ENCODE measurements at regions not wholly inside any gene's neighbourhood (a gene's known extent, or its start where the extent isn't known, plus 50 kb on each side); places are given as distances from the start of the nearest gene placed in this dataset.

DNA sequence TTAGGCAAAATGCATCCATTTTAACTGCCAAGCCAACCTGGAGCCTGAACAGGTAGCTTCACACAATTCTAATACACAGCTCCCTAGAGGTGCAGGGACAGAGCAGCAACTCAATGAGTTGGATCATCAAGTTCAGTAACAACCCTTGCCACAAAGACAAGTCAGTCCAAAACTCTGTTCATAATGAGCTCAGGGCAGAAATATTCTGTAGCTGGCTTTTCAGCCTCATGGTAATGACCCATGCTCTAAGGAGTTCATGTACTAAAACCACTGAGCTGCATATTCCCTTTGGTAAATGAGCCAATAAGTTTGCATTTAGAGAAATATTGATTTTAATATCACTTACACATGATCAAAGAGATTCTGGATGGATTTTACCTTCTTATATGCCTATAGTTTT lies 316.1 kb downstream of the SEC23A start:
- H4K20me1 ChIP-seq (ENCODE audit: insufficient read depth, poor library complexity, severe bottlenecking): no peaks in the 10 kb centered on the region
- H3K4me1 ChIP-seq (ENCODE audit: insufficient read depth): no peaks in the 10 kb centered on the region
- H2AFZ ChIP-seq: no peak overlapping the region
- TF ChIP-seq EZH2phosphoT487 (IDR thresholded peaks at IDR 0.05; ENCODE audit: low read depth, severe bottlenecking, unreplicated experiment): no peak
- TF ChIP-seq, protein P1, sequence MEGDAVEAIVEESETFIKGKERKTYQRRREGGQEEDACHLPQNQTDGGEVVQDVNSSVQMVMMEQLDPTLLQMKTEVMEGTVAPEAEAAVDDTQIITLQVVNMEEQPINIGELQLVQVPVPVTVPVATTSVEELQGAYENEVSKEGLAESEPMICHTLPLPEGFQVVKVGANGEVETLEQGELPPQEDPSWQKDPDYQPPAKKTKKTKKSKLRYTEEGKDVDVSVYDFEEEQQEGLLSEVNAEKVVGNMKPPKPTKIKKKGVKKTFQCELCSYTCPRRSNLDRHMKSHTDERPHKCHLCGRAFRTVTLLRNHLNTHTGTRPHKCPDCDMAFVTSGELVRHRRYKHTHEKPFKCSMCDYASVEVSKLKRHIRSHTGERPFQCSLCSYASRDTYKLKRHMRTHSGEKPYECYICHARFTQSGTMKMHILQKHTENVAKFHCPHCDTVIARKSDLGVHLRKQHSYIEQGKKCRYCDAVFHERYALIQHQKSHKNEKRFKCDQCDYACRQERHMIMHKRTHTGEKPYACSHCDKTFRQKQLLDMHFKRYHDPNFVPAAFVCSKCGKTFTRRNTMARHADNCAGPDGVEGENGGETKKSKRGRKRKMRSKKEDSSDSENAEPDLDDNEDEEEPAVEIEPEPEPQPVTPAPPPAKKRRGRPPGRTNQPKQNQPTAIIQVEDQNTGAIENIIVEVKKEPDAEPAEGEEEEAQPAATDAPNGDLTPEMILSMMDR (IDR thresholded peaks at IDR 0.05; ENCODE audit: poor library complexity): no peak
- TF ChIP-seq EZH2 (IDR thresholded peaks at IDR 0.05; ENCODE audit: borderline replicate concordance): no peak
- no peak overlapping the region for H3K4me3 ChIP-seq
- H3K9me2 ChIP-seq (replicated peaks; ENCODE audit: insufficient read depth): no peaks in the 10 kb centered on the region
- no peak for DNase-seq (ENCODE audit: low spot score)
- H3K27me3 ChIP-seq: no peaks in the 10 kb centered on the region
- no peak overlapping the region for H3K27ac ChIP-seq
- H3K36me3 ChIP-seq (replicated peaks; ENCODE audit: insufficient read depth, low read depth): no peaks in the 10 kb centered on the region
- no peaks in the 10 kb centered on the region for H3K9me3 ChIP-seq (ENCODE audit: low read depth)
- H3K4me2 ChIP-seq: no peak overlapping the region
- H3K79me2 ChIP-seq: no peaks in the 10 kb centered on the region

DNA sequence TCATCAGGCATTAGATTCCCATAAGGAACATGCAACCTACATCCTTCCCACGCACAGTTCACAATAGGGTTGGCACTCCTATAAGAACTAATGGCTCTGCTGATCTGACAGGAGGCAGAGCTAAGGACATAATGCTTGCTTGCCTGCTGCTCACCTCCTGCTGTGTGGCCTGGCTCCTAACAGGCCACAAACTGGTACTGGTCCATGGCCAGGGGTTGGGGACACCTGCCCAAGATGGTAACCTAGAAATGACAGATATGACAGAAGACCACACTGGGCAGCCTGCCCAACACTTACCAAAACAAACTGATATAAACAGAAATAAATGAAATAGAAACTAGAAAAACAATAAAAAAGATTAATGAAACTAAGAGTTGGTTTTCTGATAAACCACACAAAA lies 325.6 kb downstream of the SEC23A start:
- Histone ChIP-seq H3K79me2 (no peaks in the 10 kb centered on the region), H3K4me2 (no peak overlapping the region), H3K27me3 (no peaks in the 10 kb centered on the region), H4K20me1 (ENCODE audit: insufficient read depth, poor library complexity, severe bottlenecking) (no peaks in the 10 kb centered on the region), H3K4me1 (ENCODE audit: insufficient read depth) (no peaks in the 10 kb centered on the region), H3K4me3 (no peak overlapping the region), H3K9me3 (ENCODE audit: low read depth) (no peaks in the 10 kb centered on the region), H3K36me3 (replicated peaks; ENCODE audit: insufficient read depth, low read depth) (no peaks in the 10 kb centered on the region), H3K9me2 (replicated peaks; ENCODE audit: insufficient read depth) (no peaks in the 10 kb centered on the region), H2AFZ (no peak overlapping the region), H3K27ac (no peak overlapping the region)
- WGBS (ENCODE audit: low lambda C conversion rate, missing lambda C conversion rate): 94% methylated on average over 1 of the region's 1 CpG
- no peak for DNase-seq (ENCODE audit: low spot score)
- no peak for TF ChIP-seq EZH2 (IDR thresholded peaks at IDR 0.05; ENCODE audit: borderline replicate concordance)
- TF ChIP-seq, protein P1 (IDR thresholded peaks at IDR 0.05; ENCODE audit: poor library complexity): no peak
- no peak for TF ChIP-seq EZH2phosphoT487 (IDR thresholded peaks at IDR 0.05; ENCODE audit: low read depth, severe bottlenecking, unreplicated experiment)

DNA sequence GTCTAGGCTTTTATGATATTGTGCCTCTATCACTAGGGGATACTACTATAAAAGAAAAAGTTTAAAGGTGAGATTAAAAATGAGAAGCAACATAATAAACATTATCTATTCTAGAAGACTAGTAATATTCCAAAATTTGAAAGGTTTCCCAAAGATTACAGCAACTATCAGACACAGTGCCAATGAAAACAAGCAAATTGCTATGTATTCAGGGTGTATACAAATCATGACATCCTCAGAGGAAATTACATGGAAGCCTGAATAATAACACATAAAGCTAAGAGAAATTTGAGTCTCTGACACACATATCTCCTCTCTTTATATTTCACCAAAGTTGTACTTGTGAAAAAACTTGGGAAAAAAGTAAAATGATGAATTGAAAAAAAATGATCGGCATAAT lies 327.0 kb downstream of the SEC23A start:
- Histone ChIP-seq H3K4me1 (ENCODE audit: insufficient read depth) (no peaks in the 10 kb centered on the region), H3K27ac (no peak overlapping the region), H3K36me3 (replicated peaks; ENCODE audit: insufficient read depth, low read depth) (no peaks in the 10 kb centered on the region), H2AFZ (no peak overlapping the region), H3K9me3 (ENCODE audit: low read depth) (no peaks in the 10 kb centered on the region), H3K79me2 (no peaks in the 10 kb centered on the region), H3K4me3 (no peak overlapping the region), H3K27me3 (no peaks in the 10 kb centered on the region), H4K20me1 (ENCODE audit: insufficient read depth, poor library complexity, severe bottlenecking) (no peaks in the 10 kb centered on the region), H3K9me2 (replicated peaks; ENCODE audit: insufficient read depth) (no peaks in the 10 kb centered on the region), H3K4me2 (no peak overlapping the region)
- no peak for DNase-seq (ENCODE audit: low spot score)
- TF ChIP-seq, protein P1 (IDR thresholded peaks at IDR 0.05; ENCODE audit: poor library complexity): no peak
- TF ChIP-seq EZH2 (IDR thresholded peaks at IDR 0.05; ENCODE audit: borderline replicate concordance) (no peak), EZH2phosphoT487 (IDR thresholded peaks at IDR 0.05; ENCODE audit: low read depth, severe bottlenecking, unreplicated experiment) (no peak)
- 96% methylated on average over 1 of the region's 1 CpG for WGBS (ENCODE audit: low lambda C conversion rate, missing lambda C conversion rate)

DNA sequence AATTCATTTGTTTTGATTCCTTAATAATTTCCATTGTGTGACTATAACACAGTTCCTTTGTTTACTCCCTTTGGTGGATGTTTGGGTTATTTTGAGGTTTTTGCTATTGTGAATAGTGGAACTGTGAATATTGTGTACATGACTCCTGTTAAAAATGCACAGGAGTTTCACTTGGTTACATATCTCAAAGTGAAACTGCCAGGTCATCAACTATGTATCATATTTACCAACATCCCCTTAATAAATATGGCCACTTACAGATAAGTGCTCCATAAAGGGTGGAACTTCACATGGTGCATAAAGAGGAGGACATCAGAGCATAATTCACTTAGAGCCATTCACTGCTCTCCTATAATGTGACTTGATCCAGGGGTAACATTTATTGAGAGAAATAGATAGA lies 328.9 kb downstream of the SEC23A start:
- Histone ChIP-seq H3K79me2 (no peaks in the 10 kb centered on the region), H3K4me1 (ENCODE audit: insufficient read depth) (no peaks in the 10 kb centered on the region), H3K4me3 (no peak overlapping the region), H3K9me2 (replicated peaks; ENCODE audit: insufficient read depth) (no peaks in the 10 kb centered on the region), H4K20me1 (ENCODE audit: insufficient read depth, poor library complexity, severe bottlenecking) (no peaks in the 10 kb centered on the region), H2AFZ (no peak overlapping the region), H3K27me3 (no peaks in the 10 kb centered on the region), H3K4me2 (no peak overlapping the region), H3K9me3 (ENCODE audit: low read depth) (no peaks in the 10 kb centered on the region), H3K27ac (no peak overlapping the region), H3K36me3 (replicated peaks; ENCODE audit: insufficient read depth, low read depth) (no peaks in the 10 kb centered on the region)
- TF ChIP-seq EZH2phosphoT487 (IDR thresholded peaks at IDR 0.05; ENCODE audit: low read depth, severe bottlenecking, unreplicated experiment) (no peak), EZH2 (IDR thresholded peaks at IDR 0.05; ENCODE audit: borderline replicate concordance) (no peak)
- TF ChIP-seq, protein P1 (IDR thresholded peaks at IDR 0.05; ENCODE audit: poor library complexity): no peak
- DNase-seq (ENCODE audit: low spot score): no peak
